ENCODE measurements at regions not wholly inside any gene's neighbourhood (a gene's known extent, or its start where the extent isn't known, plus 50 kb on each side); places are given as distances from the start of the nearest gene placed in this dataset.

DNA sequence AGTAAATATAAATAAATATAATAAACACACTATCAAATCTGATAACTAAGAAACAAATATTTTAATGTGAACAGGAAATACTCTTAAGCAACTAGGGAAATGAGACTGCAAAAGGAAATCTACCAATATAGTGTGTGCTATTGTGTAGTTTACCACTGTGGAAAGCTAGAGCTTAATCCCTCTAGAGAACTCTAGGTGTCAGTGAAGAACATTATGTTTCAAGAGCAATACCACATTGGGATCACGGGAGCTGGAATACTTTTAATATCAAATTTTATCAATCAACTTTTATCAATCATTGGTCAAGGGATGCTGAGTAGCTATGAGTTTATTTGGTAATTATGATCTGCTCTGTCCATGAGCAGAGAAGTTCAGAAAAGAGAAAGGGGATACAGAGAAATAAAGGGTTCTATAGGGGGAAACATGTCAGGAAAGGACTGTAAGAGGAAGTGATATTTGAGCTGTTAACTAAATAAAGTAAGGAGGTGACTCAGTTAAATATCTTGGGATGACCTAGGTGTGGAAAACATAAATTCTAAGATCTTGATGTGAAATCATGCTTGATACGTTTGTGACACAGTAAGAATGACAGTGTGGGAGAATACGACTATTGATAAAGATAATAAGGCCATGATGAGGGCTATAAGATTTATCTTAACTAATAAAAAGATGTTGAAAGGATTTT, 762.2 kb upstream of the ALCAM start:
- H3K4me3 ChIP-seq (ENCODE audit: insufficient read length, low read depth): no peak overlapping the region
- no peak for DNase-seq (ENCODE audit: low read depth, low spot score)
- peaks cover 5% of the 10 kb centered on the region; the same call in 1 of the 2 replicates for H3K9me3 ChIP-seq (ENCODE audit: insufficient read depth, low read length)
- no peaks in the 10 kb centered on the region for H3K27me3 ChIP-seq (ENCODE audit: insufficient read depth, insufficient read length)
- no peak for TF ChIP-seq ZNF274 (IDR thresholded peaks at IDR 0.05; ENCODE audit: low read depth, low read length)
- TF ChIP-seq YY1 (IDR thresholded peaks at IDR 0.05; ENCODE audit: insufficient read depth, insufficient read length): no peak
- no peak for TF ChIP-seq SUZ12 (IDR thresholded peaks at IDR 0.05; ENCODE audit: extremely low read depth, insufficient read depth, insufficient read length)
- no peaks in the 10 kb centered on the region for H3K36me3 ChIP-seq (ENCODE audit: insufficient read depth, insufficient read length, low read length)
- H3K9ac ChIP-seq (ENCODE audit: insufficient read length, low read depth): no peak overlapping the region
- no peaks in the 10 kb centered on the region for H3K4me1 ChIP-seq (ENCODE audit: insufficient read depth, insufficient read length)

DNA sequence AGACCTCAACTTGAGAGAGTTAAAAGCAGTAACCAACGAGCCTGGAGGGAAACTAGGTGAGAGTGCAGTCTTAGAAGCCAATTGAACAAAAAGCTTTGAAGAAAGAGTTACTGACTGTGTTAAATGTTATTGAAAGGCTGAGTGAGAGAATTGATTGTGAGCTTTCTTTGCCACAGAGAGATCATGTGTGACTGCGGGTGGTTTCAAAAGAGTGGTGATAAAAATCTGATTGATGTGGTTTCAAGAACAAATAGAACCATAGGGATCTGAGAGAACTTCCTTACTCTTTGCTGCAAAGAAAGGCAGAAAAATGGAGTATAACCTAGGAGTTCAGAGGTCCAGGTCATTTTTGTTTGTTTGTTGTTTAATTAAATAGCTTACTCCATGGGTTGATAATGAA, 759.9 kb upstream of the ALCAM start:
- Histone ChIP-seq H3K9ac (ENCODE audit: insufficient read length, low read depth) (no peak overlapping the region), H3K9me3 (ENCODE audit: insufficient read depth, low read length) (peaks cover 5% of the 10 kb centered on the region; the same call in 1 of the 2 replicates), H3K27me3 (ENCODE audit: insufficient read depth, insufficient read length) (no peaks in the 10 kb centered on the region), H3K36me3 (ENCODE audit: insufficient read depth, insufficient read length, low read length) (no peaks in the 10 kb centered on the region), H3K4me3 (ENCODE audit: insufficient read length, low read depth) (no peak overlapping the region), H3K4me1 (ENCODE audit: insufficient read depth, insufficient read length) (no peaks in the 10 kb centered on the region)
- no peak for DNase-seq (ENCODE audit: low read depth, low spot score)
- no peak for TF ChIP-seq SUZ12 (IDR thresholded peaks at IDR 0.05; ENCODE audit: extremely low read depth, insufficient read depth, insufficient read length)
- TF ChIP-seq YY1 (IDR thresholded peaks at IDR 0.05; ENCODE audit: insufficient read depth, insufficient read length): no peak

GRCh38 chr3:104610730-104611652, 755.7 kb upstream of the ALCAM start:
- Histone ChIP-seq H3K9ac (ENCODE audit: insufficient read length, low read depth) (no peak overlapping the region), H3K36me3 (ENCODE audit: insufficient read depth, insufficient read length, low read length) (no peaks in the 10 kb centered on the region), H3K9me3 (ENCODE audit: insufficient read depth, low read length) (peaks cover 5% of the 10 kb centered on the region; the same call in 1 of the 2 replicates), H3K27me3 (ENCODE audit: insufficient read depth, insufficient read length) (no peaks in the 10 kb centered on the region), H3K4me1 (ENCODE audit: insufficient read depth, insufficient read length) (no peaks in the 10 kb centered on the region), H3K4me3 (ENCODE audit: insufficient read length, low read depth) (no peak overlapping the region)
- DNase-seq (ENCODE audit: low read depth, low spot score): no peak
- TF ChIP-seq SUZ12 (IDR thresholded peaks at IDR 0.05; ENCODE audit: extremely low read depth, insufficient read depth, insufficient read length) (no peak), YY1 (IDR thresholded peaks at IDR 0.05; ENCODE audit: insufficient read depth, insufficient read length) (no peak), ZNF274 (IDR thresholded peaks at IDR 0.05; ENCODE audit: low read depth, low read length) (no peak)

DNA sequence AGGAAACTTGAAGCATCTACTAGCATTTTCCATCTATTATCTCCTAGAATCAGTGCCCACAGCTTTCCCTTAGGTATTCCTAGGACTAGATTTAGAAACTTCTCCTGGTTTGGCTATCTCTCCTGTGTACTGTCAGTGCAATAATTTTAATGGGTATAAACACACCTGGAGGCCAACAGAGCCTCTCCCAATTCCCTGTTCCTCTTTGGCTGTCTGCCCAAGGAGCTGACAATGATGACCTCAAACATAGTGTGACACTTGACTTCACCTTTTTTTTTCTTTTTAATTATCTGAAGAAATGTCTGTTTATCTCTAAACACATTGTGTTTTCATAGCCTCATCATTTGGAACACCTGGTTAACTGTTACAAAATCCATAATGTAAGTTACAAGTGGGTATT, 754.5 kb upstream of the ALCAM start:
- TF ChIP-seq SUZ12 (IDR thresholded peaks at IDR 0.05; ENCODE audit: extremely low read depth, insufficient read depth, insufficient read length) (no peak), ZNF274 (IDR thresholded peaks at IDR 0.05; ENCODE audit: low read depth, low read length) (no peak), YY1 (IDR thresholded peaks at IDR 0.05; ENCODE audit: insufficient read depth, insufficient read length) (no peak)
- Histone ChIP-seq H3K4me3 (ENCODE audit: insufficient read length, low read depth) (no peak overlapping the region), H3K27me3 (ENCODE audit: insufficient read depth, insufficient read length) (no peaks in the 10 kb centered on the region), H3K4me1 (ENCODE audit: insufficient read depth, insufficient read length) (no peaks in the 10 kb centered on the region), H3K36me3 (ENCODE audit: insufficient read depth, insufficient read length, low read length) (no peaks in the 10 kb centered on the region), H3K9me3 (ENCODE audit: insufficient read depth, low read length) (peaks cover 5% of the 10 kb centered on the region; the same call in 1 of the 2 replicates), H3K9ac (ENCODE audit: insufficient read length, low read depth) (no peak overlapping the region)
- DNase-seq (ENCODE audit: low read depth, low spot score): no peak

GRCh38 chr3:104614564-104614963, 752.1 kb upstream of the ALCAM start:
- TF ChIP-seq ZNF274 (IDR thresholded peaks at IDR 0.05; ENCODE audit: low read depth, low read length) (no peak), YY1 (IDR thresholded peaks at IDR 0.05; ENCODE audit: insufficient read depth, insufficient read length) (no peak), SUZ12 (IDR thresholded peaks at IDR 0.05; ENCODE audit: extremely low read depth, insufficient read depth, insufficient read length) (no peak)
- Histone ChIP-seq H3K9me3 (ENCODE audit: insufficient read depth, low read length) (0 out of 2 replicates have a peak, but pooled peaks cover 6% of the 10 kb centered on the region), H3K27me3 (ENCODE audit: insufficient read depth, insufficient read length) (no peaks in the 10 kb centered on the region), H3K4me1 (ENCODE audit: insufficient read depth, insufficient read length) (no peaks in the 10 kb centered on the region), H3K4me3 (ENCODE audit: insufficient read length, low read depth) (no peak overlapping the region), H3K36me3 (ENCODE audit: insufficient read depth, insufficient read length, low read length) (no peaks in the 10 kb centered on the region), H3K9ac (ENCODE audit: insufficient read length, low read depth) (no peak overlapping the region)
- no peak for DNase-seq (ENCODE audit: low read depth, low spot score)

- Histone ChIP-seq H3K4me1 (ENCODE audit: insufficient read depth, insufficient read length) (no peaks in the 10 kb centered on the region), H3K9ac (ENCODE audit: insufficient read length, low read depth) (no peak overlapping the region), H3K4me3 (ENCODE audit: insufficient read length, low read depth) (no peak overlapping the region), H3K36me3 (ENCODE audit: insufficient read depth, insufficient read length, low read length) (no peaks in the 10 kb centered on the region), H3K9me3 (ENCODE audit: insufficient read depth, low read length) (peaks cover 28% of the 10 kb centered on the region; the same call in 1 of the 2 replicates), H3K27me3 (ENCODE audit: insufficient read depth, insufficient read length) (no peaks in the 10 kb centered on the region)
- no peak for DNase-seq (ENCODE audit: low read depth, low spot score)
- TF ChIP-seq ZNF274 (IDR thresholded peaks at IDR 0.05; ENCODE audit: low read depth, low read length) (no peak), YY1 (IDR thresholded peaks at IDR 0.05; ENCODE audit: insufficient read depth, insufficient read length) (no peak), SUZ12 (IDR thresholded peaks at IDR 0.05; ENCODE audit: extremely low read depth, insufficient read depth, insufficient read length) (no peak)
Observed at GRCh38 chr3:104628185-104628789, 738.4 kb upstream of the ALCAM start.
